ENCODE measurements at regions not wholly inside any gene's neighbourhood (a gene's known extent, or its start where the extent isn't known, plus 50 kb on each side); places are given as distances from the start of the nearest gene placed in this dataset.
"Not testable (repeated sequence)": the region's sequence is repeated elsewhere in the genome, so short reads cannot be mapped to it uniquely, and the experiment has no call there.

DNA sequence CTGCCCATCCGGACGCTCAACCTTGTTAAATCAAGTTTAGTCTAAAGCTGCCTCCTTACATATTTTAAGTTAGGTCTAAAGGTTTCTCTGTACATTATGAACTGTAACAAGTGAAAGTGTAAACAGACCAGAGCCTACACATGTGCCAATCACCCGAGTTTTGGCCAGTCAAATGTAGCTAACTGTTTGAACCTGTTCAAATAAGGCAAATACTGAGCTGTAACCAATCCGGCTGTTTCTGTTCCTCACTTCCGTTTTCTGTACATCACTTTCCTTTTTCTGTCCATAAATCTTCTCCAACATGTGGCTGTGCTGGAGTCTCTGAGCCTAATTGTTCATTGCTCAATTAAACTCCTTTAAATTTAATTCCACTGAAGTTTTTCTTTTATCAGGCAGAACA is 113.3 kb upstream of the SHISA3 start:
- peak; percentile 42; the same call in 1 of the 2 replicates for TF ChIP-seq SPI1 (IDR thresholded peaks at IDR 0.05; ENCODE audit: borderline replicate concordance, low read depth)
- no peak for TF ChIP-seq GABPA (IDR thresholded peaks at IDR 0.05; ENCODE audit: low read depth)
- DNase-seq (ENCODE audit: low read depth in 1 of 2, low spot score in 1 of 2), result no peak
- Histone ChIP-seq H3K27me3 (ENCODE audit: insufficient read depth, poor library complexity, severe bottlenecking) (no peaks in the 10 kb centered on the region), H3K27ac (replicated peaks) (no peak overlapping the region), H3K4me3 (replicated peaks; ENCODE audit: insufficient read depth, low read length) (no peak overlapping the region)

DNA sequence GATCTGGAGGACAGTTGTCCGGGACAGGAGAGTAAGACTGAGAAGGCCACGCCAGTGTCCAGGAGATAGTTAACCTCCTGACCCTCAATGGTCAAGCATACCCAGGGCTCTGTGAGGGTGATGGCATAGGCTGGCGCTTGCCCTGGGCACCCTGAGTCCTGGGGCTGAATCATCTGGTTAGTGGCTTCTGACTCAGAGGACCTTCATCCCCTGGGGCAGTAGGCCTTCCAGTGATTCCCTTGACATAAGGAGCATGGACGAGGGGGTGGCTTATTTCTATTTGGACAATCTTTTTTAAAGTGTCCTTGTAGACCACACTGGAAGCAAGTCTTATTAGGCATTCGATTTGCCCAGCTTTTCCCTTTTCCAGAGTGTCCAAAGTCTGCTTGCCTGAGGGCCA is 108.4 kb upstream of the SHISA3 start:
- not testable (repeated sequence) for H3K4me3 ChIP-seq (replicated peaks; ENCODE audit: insufficient read depth, low read length); H3K27ac ChIP-seq (replicated peaks); H3K27me3 ChIP-seq (ENCODE audit: insufficient read depth, poor library complexity, severe bottlenecking); DNase-seq (ENCODE audit: low read depth in 1 of 2, low spot score in 1 of 2)

DNA sequence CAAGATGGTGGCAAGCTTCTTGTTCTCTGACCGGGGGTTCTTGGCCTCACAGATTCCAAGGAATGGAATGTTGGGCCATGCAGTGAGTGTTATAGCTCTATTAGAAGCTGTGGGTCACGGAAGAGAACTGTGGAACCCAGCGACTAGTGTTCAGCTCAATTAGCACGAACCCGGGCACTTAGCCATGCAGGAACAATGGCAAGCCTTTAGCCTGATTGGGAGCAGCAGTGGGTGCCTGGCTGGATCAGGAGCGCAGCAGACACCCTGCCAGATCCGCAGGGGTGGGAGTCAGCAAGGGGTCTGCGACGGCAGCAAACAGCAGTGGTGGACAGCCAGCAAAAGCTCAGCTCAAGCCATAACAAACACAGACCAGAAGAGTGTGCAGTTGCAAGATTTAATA is 105.1 kb upstream of the SHISA3 start:
- DNase-seq (ENCODE audit: low read depth in 1 of 2, low spot score in 1 of 2); H3K27me3 ChIP-seq (ENCODE audit: insufficient read depth, poor library complexity, severe bottlenecking); H3K27ac ChIP-seq (replicated peaks); H3K4me3 ChIP-seq (replicated peaks; ENCODE audit: insufficient read depth, low read length): not testable (repeated sequence)

DNA sequence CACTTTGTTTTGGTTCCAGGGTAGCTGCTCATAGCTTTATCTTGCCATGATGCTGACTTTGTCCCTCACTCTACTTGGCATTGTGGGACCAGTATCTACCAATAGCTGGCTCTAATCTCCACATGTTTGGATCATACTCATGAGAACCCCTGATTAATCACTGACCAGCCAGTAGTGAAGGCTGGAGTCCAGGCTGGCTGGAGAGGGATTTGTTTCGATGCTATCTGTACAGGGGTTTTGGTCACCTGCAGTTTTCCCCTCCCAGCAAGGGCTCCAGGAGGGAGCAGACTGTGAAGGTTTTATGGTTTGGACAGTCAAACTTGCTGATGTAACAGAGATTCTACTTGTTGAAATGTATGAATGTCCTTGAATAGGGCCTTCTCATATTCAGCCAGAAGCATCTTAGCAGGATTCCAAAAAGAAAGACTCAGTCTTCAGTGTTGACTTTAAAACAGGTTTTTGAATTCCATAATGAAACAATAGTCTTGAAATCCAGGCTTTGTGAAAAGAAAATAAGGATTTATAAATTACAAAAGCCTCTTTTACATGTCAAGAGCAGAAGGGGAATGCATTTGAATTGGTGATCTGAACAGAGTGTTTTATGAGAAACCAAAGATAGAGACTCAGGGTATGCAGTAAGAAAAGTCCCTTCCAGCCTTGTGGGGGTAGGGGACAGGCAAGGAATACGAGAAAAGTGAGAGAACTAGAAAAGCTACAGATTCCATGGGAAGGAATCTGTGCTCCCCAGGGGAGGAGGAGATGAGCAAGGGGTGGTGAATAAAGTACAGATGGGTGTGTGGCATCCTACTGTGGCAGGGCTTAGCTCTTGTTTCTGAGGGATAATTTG is 103.1 kb upstream of the SHISA3 start:
- Histone ChIP-seq H3K27ac (replicated peaks) (no peak overlapping the region), H3K27me3 (ENCODE audit: insufficient read depth, poor library complexity, severe bottlenecking) (no peaks in the 10 kb centered on the region), H3K4me3 (replicated peaks; ENCODE audit: insufficient read depth, low read length) (no peak overlapping the region)
- TF ChIP-seq GABPA (IDR thresholded peaks at IDR 0.05; ENCODE audit: low read depth), result no peak
- TF ChIP-seq POLR2AphosphoS5 (IDR thresholded peaks at IDR 0.05; ENCODE audit: low read depth), result no peak
- TF ChIP-seq, protein P1, sequence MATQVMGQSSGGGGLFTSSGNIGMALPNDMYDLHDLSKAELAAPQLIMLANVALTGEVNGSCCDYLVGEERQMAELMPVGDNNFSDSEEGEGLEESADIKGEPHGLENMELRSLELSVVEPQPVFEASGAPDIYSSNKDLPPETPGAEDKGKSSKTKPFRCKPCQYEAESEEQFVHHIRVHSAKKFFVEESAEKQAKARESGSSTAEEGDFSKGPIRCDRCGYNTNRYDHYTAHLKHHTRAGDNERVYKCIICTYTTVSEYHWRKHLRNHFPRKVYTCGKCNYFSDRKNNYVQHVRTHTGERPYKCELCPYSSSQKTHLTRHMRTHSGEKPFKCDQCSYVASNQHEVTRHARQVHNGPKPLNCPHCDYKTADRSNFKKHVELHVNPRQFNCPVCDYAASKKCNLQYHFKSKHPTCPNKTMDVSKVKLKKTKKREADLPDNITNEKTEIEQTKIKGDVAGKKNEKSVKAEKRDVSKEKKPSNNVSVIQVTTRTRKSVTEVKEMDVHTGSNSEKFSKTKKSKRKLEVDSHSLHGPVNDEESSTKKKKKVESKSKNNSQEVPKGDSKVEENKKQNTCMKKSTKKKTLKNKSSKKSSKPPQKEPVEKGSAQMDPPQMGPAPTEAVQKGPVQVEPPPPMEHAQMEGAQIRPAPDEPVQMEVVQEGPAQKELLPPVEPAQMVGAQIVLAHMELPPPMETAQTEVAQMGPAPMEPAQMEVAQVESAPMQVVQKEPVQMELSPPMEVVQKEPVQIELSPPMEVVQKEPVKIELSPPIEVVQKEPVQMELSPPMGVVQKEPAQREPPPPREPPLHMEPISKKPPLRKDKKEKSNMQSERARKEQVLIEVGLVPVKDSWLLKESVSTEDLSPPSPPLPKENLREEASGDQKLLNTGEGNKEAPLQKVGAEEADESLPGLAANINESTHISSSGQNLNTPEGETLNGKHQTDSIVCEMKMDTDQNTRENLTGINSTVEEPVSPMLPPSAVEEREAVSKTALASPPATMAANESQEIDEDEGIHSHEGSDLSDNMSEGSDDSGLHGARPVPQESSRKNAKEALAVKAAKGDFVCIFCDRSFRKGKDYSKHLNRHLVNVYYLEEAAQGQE (IDR thresholded peaks at IDR 0.05; ENCODE audit: insufficient replicate concordance, low read depth), result no peak
- TF ChIP-seq, protein P2, sequence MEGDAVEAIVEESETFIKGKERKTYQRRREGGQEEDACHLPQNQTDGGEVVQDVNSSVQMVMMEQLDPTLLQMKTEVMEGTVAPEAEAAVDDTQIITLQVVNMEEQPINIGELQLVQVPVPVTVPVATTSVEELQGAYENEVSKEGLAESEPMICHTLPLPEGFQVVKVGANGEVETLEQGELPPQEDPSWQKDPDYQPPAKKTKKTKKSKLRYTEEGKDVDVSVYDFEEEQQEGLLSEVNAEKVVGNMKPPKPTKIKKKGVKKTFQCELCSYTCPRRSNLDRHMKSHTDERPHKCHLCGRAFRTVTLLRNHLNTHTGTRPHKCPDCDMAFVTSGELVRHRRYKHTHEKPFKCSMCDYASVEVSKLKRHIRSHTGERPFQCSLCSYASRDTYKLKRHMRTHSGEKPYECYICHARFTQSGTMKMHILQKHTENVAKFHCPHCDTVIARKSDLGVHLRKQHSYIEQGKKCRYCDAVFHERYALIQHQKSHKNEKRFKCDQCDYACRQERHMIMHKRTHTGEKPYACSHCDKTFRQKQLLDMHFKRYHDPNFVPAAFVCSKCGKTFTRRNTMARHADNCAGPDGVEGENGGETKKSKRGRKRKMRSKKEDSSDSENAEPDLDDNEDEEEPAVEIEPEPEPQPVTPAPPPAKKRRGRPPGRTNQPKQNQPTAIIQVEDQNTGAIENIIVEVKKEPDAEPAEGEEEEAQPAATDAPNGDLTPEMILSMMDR (IDR thresholded peaks at IDR 0.05; ENCODE audit: insufficient read depth, low read length), result no peak
- TF ChIP-seq SPI1 (IDR thresholded peaks at IDR 0.05; ENCODE audit: borderline replicate concordance, low read depth), result no peak
- no peak for DNase-seq (ENCODE audit: low read depth in 1 of 2, low spot score in 1 of 2)

DNA sequence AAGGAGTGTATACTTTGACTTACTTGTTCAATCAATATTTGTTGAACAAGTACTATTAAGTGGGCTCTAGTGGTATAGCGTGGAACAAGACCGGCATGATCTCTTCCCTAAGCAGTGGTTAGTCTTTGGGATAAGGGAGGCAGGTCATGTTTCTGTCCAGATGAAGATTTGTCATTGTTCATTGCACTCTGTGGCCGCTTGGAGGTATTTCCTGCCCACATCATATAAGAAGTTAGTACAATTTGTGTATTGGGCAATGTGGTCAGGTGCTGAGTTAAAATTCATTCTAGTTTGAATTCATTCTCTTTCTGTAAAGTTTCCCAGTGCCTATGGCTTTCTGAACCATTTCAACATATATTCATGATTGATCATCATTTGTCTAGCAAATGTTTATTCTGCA is 101.1 kb upstream of the SHISA3 start:
- Histone ChIP-seq H3K4me3 (replicated peaks; ENCODE audit: insufficient read depth, low read length) (no peak overlapping the region), H3K27me3 (ENCODE audit: insufficient read depth, poor library complexity, severe bottlenecking) (no peaks in the 10 kb centered on the region), H3K27ac (replicated peaks) (no peak overlapping the region)
- TF ChIP-seq POLR2AphosphoS5 (IDR thresholded peaks at IDR 0.05; ENCODE audit: low read depth) (no peak), SPI1 (IDR thresholded peaks at IDR 0.05; ENCODE audit: borderline replicate concordance, low read depth) (no peak), GABPA (IDR thresholded peaks at IDR 0.05; ENCODE audit: low read depth) (no peak)
- TF ChIP-seq, protein P1 (IDR thresholded peaks at IDR 0.05; ENCODE audit: insufficient replicate concordance, low read depth), result no peak
- TF ChIP-seq, protein P2 (IDR thresholded peaks at IDR 0.05; ENCODE audit: insufficient read depth, low read length), result no peak
- DNase-seq (ENCODE audit: low read depth in 1 of 2, low spot score in 1 of 2), result no peak
